SU-DHL-6 (cell line): ENCODE measurements at regions not wholly inside any gene's neighbourhood (a gene's known extent, or its start where the extent isn't known, plus 50 kb on each side); places are given as distances from the start of the nearest gene placed in this dataset.

Source experiments
- H2AFZ ChIP-seq: fragments of 200-600 bp; sonication (generic); 2 replicates; pipeline ENCODE4 v1.6.1; 2014; ENCODE audit warnings: low read depth, mild to moderate bottlenecking, moderate library complexity, mixed read lengths, antibody characterized with exemption, low read length; ENCODE audit not compliant: severe bottlenecking
- H3F3A ChIP-seq: fragments of 200-600 bp; shearing (Covaris generic); 2 replicates; pipeline ENCODE4 v1.6.0; 2016; ENCODE audit warnings: antibody characterized with exemption, mild to moderate bottlenecking; ENCODE audit not compliant: insufficient read depth
- H3K27ac ChIP-seq: fragments of 200-600 bp; sonication (generic); 2 replicates; pipeline ENCODE4 v1.5.1; 2016; ENCODE audit warnings: low read depth, mild to moderate bottlenecking, low read length, moderate library complexity, mixed read lengths
- H3K27me3 ChIP-seq: fragments of 200-600 bp; sonication (generic), shearing (Covaris generic); 2 replicates; pipeline ENCODE4 v1.6.0; 2014; ENCODE audit warnings: mild to moderate bottlenecking, low read length
- H3K36me3 ChIP-seq: fragments of 200-600 bp; sonication (generic); 2 replicates; pipeline ENCODE4 v1.6.1; 2014; ENCODE audit warnings: mild to moderate bottlenecking, low read length, mixed read lengths
- H3K4me2 ChIP-seq: fragments of 300-600, 200-600 bp; shearing (Covaris generic), sonication (generic); 2 replicates; pipeline ENCODE4 v1.6.0; 2014; ENCODE audit warnings: low read length, low read depth, mild to moderate bottlenecking; ENCODE audit not compliant: poor library complexity, severe bottlenecking
- H3K4me3 ChIP-seq: fragments of 200-600 bp; sonication (generic); 2 replicates; pipeline ENCODE4 v1.5.1; 2014; ENCODE audit warnings: antibody characterized with exemption, low read length, mild to moderate bottlenecking, mixed read lengths; ENCODE audit not compliant: insufficient read depth, poor library complexity, severe bottlenecking
- H3K79me2 ChIP-seq: fragments of 200-600 bp; sonication (generic); 2 replicates; pipeline ENCODE4 v1.6.1; 2014; ENCODE audit warnings: mild to moderate bottlenecking, low read length, moderate library complexity; ENCODE audit not compliant: insufficient read depth
- H3K9ac ChIP-seq: fragments of 200-600 bp; sonication (generic); 2 replicates; pipeline ENCODE4 v1.7.0; 2014; ENCODE audit warnings: mild to moderate bottlenecking, low read length
- H3K9me2 ChIP-seq: fragments of 200-600 bp; sonication (generic); replicated peaks from 2 replicates; pipeline ENCODE4 v1.6.1; 2014; ENCODE audit warnings: low read length; ENCODE audit not compliant: insufficient read depth
- H3K9me3 ChIP-seq: fragments of 200-600 bp; sonication (generic); 2 replicates; pipeline ENCODE4 v1.6.1; 2014; ENCODE audit warnings: low read length, mixed read lengths; ENCODE audit not compliant: insufficient read depth
- H4K20me1 ChIP-seq: fragments of 200-600 bp; sonication (generic); 2 replicates; pipeline ENCODE4 v1.6.1; 2014; ENCODE audit warnings: low read depth, mild to moderate bottlenecking, antibody characterized with exemption, low read length, moderate library complexity, mixed read lengths
- EZH2phosphoT487 ChIP-seq: fragments of 200-600 bp; sonication (generic), shearing (Covaris generic); conservative IDR thresholded peaks from 2 replicates; pipeline ENCODE4 v1.6.1; 2018; ENCODE audit warnings: mild to moderate bottlenecking, antibody characterized with exemption, low read length, moderate library complexity, mixed read lengths
- TF ChIP-seq, protein P1 (sequence below): fragments of 200-600 bp; sonication (generic); IDR thresholded peaks from one replicate; pipeline ENCODE4 v1.5.1; 2017; ENCODE audit warnings: antibody characterized with exemption, mild to moderate bottlenecking, low read length, moderate library complexity; ENCODE audit not compliant: insufficient read depth, poor library complexity, severe bottlenecking

DNA sequence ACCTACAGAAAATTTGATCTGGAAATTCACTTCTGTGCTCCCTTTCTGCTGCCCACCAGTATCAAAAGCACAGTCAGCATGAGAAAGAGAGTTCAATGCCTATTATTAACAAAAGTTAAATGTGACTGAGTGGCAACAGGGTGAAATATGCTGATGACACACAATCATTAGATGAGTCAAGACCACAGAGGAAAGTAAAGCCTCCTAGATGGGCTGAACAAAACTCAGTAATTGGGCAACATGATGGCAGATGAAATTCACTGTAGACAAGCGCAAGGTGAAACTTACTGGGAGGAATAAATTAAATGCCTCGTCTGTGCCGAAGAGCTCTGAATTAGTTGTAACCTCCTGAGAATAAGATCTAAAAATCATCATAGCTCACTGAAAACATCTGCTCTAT is 752.8 kb downstream of the IRX1 start:
- H3K9me2 ChIP-seq: no peaks in the 10 kb centered on the region
- H3F3A ChIP-seq: no peaks in the 10 kb centered on the region
- H3K79me2 ChIP-seq: no peaks in the 10 kb centered on the region
- H3K4me2 ChIP-seq: no peak overlapping the region
- H4K20me1 ChIP-seq: no peaks in the 10 kb centered on the region
- no peak overlapping the region for H2AFZ ChIP-seq
- TF ChIP-seq, protein P1, sequence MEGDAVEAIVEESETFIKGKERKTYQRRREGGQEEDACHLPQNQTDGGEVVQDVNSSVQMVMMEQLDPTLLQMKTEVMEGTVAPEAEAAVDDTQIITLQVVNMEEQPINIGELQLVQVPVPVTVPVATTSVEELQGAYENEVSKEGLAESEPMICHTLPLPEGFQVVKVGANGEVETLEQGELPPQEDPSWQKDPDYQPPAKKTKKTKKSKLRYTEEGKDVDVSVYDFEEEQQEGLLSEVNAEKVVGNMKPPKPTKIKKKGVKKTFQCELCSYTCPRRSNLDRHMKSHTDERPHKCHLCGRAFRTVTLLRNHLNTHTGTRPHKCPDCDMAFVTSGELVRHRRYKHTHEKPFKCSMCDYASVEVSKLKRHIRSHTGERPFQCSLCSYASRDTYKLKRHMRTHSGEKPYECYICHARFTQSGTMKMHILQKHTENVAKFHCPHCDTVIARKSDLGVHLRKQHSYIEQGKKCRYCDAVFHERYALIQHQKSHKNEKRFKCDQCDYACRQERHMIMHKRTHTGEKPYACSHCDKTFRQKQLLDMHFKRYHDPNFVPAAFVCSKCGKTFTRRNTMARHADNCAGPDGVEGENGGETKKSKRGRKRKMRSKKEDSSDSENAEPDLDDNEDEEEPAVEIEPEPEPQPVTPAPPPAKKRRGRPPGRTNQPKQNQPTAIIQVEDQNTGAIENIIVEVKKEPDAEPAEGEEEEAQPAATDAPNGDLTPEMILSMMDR: no peak
- TF ChIP-seq EZH2phosphoT487: no peak
- no peak overlapping the region for H3K4me3 ChIP-seq
- H3K36me3 ChIP-seq: no peaks in the 10 kb centered on the region
- H3K9ac ChIP-seq: no peak overlapping the region
- no peak overlapping the region for H3K27ac ChIP-seq
- no peaks in the 10 kb centered on the region for H3K27me3 ChIP-seq
- H3K9me3 ChIP-seq: no peaks in the 10 kb centered on the region

DNA sequence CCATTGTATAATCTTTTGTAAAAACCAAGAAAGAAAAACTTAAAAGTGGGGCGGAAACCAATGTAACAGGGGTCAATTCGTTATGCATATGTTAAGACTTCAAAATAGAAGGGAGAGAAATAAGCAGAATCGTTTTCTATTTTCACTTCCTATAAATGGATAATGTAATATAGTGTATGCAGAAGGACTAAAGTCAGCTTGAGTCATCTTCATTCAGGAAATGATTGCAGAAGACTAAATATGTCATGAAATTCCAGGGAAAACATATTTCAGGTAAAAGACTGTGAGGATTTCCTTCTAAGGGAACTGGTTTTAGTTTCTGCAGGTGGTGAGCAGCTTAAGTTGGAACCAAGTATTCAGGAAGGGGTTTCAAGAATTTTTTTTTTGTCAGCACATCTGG is 753.3 kb downstream of the IRX1 start:
- Histone ChIP-seq H3K4me2 (no peak overlapping the region), H3K79me2 (no peaks in the 10 kb centered on the region), H3K4me3 (no peak overlapping the region), H4K20me1 (no peaks in the 10 kb centered on the region), H3F3A (no peaks in the 10 kb centered on the region), H3K27ac (no peak overlapping the region), H3K9me2 (no peaks in the 10 kb centered on the region), H3K9me3 (no peaks in the 10 kb centered on the region), H3K9ac (no peak overlapping the region), H3K27me3 (no peaks in the 10 kb centered on the region), H2AFZ (no peak overlapping the region), H3K36me3 (no peaks in the 10 kb centered on the region)
- TF ChIP-seq, protein P1: no peak
- no peak for TF ChIP-seq EZH2phosphoT487

DNA sequence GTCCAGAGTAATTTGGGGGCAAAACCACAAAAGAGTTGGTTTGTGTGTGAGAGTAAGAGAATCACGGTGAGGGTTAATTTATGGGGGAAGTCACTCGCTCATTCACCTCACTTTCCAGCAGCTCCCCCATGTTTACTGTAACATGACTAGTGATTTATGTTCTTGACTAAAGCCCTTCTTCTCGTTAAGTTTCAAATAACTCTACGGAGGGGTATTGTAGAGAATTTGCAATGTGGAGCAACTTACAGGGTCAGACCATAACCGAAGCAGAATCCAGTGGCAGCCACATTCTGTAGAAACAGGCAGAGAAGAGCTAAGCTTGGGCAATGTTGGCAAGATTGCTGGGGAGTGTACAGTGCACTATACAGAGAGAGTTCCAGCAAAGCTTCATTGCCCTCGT is 760.6 kb downstream of the IRX1 start:
- H3K4me2 ChIP-seq: no peak overlapping the region
- no peaks in the 10 kb centered on the region for H3K9me3 ChIP-seq
- H3K4me3 ChIP-seq: no peak overlapping the region
- TF ChIP-seq, protein P1: no peak
- TF ChIP-seq EZH2phosphoT487: no peak
- no peak overlapping the region for H2AFZ ChIP-seq
- H3K36me3 ChIP-seq: no peaks in the 10 kb centered on the region
- H3K79me2 ChIP-seq: no peaks in the 10 kb centered on the region
- no peaks in the 10 kb centered on the region for H3K27me3 ChIP-seq
- H3K27ac ChIP-seq: no peak overlapping the region
- no peak overlapping the region for H3K9ac ChIP-seq
- no peaks in the 10 kb centered on the region for H3K9me2 ChIP-seq
- H3F3A ChIP-seq: no peaks in the 10 kb centered on the region
- H4K20me1 ChIP-seq: no peaks in the 10 kb centered on the region

DNA sequence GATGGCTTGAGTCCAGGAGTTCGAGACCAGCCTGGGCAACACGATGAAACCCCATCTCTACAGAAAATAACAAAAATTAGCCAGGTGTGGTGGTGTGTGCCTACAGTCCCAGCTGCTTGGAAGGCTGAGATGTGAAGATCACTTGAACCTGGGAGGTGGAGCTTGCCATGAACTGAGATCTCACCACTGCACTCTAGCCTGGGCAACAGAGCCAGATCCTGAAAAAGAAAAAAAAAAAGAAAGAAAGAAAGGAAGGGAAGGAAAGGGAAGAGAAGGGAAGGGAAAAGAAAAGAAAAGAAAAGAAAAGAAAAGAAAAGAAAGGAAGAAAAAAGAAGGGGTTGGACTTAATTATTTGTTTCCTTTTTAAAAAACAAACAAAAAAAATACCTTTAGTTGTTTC is 764.2 kb downstream of the IRX1 start:
- Histone ChIP-seq H3K36me3 (no peaks in the 10 kb centered on the region), H3K79me2 (no peaks in the 10 kb centered on the region), H3K9me2 (no peaks in the 10 kb centered on the region), H3K27me3 (no peaks in the 10 kb centered on the region), H3F3A (no peaks in the 10 kb centered on the region), H3K27ac (no peak overlapping the region), H3K4me3 (no peak overlapping the region), H3K9me3 (no peaks in the 10 kb centered on the region), H3K9ac (no peak overlapping the region), H3K4me2 (no peak overlapping the region), H2AFZ (no peak overlapping the region), H4K20me1 (no peaks in the 10 kb centered on the region)
- no peak for TF ChIP-seq EZH2phosphoT487
